NCI-H526 (cell line): ENCODE measurements at regions not wholly inside any gene's neighbourhood (a gene's known extent, or its start where the extent isn't known, plus 50 kb on each side); places are given as distances from the start of the nearest gene placed in this dataset.
"Not testable (repeated sequence)": the region's sequence is repeated elsewhere in the genome, so short reads cannot be mapped to it uniquely, and the experiment has no call there.

Experiments used
- DNase-seq, 2 experiments: peaks; one replicate each; lab custom pipeline; 2025; lab: John Stamatoyannopoulos, UW

GRCh38 chr2:173734797-173735196 is 230.4 kb downstream of the SP3 start:
- no peak for DNase-seq

GRCh38 chr2:173737954-173738575 is 227.1 kb downstream of the SP3 start:
- not testable (repeated sequence) for DNase-seq

- no peak for DNase-seq
Observed at GRCh38 chr2:173739006-173739405, 226.2 kb downstream of the SP3 start.

- no peak for DNase-seq
Observed at GRCh38 chr2:173740639-173741038, 224.5 kb downstream of the SP3 start.

GRCh38 chr2:173741759-173742158 is 223.4 kb downstream of the SP3 start:
- DNase-seq, result no peak

- no peak for DNase-seq
Observed at GRCh38 chr2:173747035-173747434, 218.1 kb downstream of the SP3 start.

- no peak for DNase-seq
Observed at GRCh38 chr2:173749315-173749714, 215.9 kb downstream of the SP3 start.

- no peak for DNase-seq
Observed at GRCh38 chr2:173750353-173750801, 214.8 kb downstream of the SP3 start.

GRCh38 chr2:173750831-173751230 is 214.3 kb downstream of the SP3 start:
- no peak for DNase-seq

GRCh38 chr2:173751245-173751975 is 213.8 kb downstream of the SP3 start:
- DNase-seq, result no peak

GRCh38 chr2:173752152-173752551 is 213.0 kb downstream of the SP3 start:
- DNase-seq, result peak in 1 of 2 experiments; percentile 9

- no peak for DNase-seq
Observed at GRCh38 chr2:173753441-173753840, 211.7 kb downstream of the SP3 start.

GRCh38 chr2:173754165-173754564 is 211.0 kb downstream of the SP3 start:
- no peak for DNase-seq

GRCh38 chr2:173754837-173755236 is 210.3 kb downstream of the SP3 start:
- no peak for DNase-seq

GRCh38 chr2:173755798-173756197 is 209.4 kb downstream of the SP3 start:
- DNase-seq, result no peak

GRCh38 chr2:173759959-173760358 is 205.2 kb downstream of the SP3 start:
- no peak for DNase-seq

GRCh38 chr2:173760553-173760952 is 204.6 kb downstream of the SP3 start:
- no peak for DNase-seq

- no peak for DNase-seq
Observed at GRCh38 chr2:173761603-173762119, 203.5 kb downstream of the SP3 start.

GRCh38 chr2:173762221-173762620 is 203.0 kb downstream of the SP3 start:
- no peak for DNase-seq

- no peak for DNase-seq
Observed at GRCh38 chr2:173762864-173763263, 202.3 kb downstream of the SP3 start.

GRCh38 chr2:173763641-173764040 is 201.5 kb downstream of the SP3 start:
- DNase-seq, result no peak

GRCh38 chr2:173764094-173764493 is 201.1 kb downstream of the SP3 start:
- DNase-seq, result no peak

- DNase-seq, result no peak
Observed at GRCh38 chr2:173766537-173767289, 198.5 kb downstream of the SP3 start.
